GM12872 (cell line): ENCODE measurements at regions not wholly inside any gene's neighbourhood (a gene's known extent, or its start where the extent isn't known, plus 50 kb on each side); places are given as distances from the start of the nearest gene placed in this dataset.

ENCODE experiments used
- TF ChIP-seq, protein P1 (sequence below): IDR thresholded peaks from 3 replicates; pipeline ENCODE4 v1.5.1; 2011; ENCODE audit warnings: low read depth, mild to moderate bottlenecking, low read length, moderate library complexity; ENCODE audit not compliant: insufficient read depth

DNA sequence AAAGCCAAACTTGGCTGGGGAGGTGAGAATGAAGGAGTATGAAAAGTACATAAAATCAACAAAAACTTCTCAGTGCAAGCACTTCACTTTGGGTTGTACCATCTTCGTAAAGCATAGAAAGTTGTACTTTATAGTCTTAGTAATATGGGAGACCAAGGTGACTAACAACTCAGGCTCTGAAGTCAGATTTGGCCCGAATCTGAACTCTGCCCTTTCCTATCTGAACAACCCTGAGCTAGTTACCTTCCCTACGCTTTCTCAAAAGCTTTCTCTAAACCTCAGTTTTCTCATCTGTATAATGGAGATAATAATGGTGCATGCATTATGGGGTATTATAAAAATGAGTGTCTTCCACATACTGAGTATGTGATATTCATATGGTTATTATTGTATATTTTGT, 285.4 kb upstream of the UMPS start:
- TF ChIP-seq, protein P1, sequence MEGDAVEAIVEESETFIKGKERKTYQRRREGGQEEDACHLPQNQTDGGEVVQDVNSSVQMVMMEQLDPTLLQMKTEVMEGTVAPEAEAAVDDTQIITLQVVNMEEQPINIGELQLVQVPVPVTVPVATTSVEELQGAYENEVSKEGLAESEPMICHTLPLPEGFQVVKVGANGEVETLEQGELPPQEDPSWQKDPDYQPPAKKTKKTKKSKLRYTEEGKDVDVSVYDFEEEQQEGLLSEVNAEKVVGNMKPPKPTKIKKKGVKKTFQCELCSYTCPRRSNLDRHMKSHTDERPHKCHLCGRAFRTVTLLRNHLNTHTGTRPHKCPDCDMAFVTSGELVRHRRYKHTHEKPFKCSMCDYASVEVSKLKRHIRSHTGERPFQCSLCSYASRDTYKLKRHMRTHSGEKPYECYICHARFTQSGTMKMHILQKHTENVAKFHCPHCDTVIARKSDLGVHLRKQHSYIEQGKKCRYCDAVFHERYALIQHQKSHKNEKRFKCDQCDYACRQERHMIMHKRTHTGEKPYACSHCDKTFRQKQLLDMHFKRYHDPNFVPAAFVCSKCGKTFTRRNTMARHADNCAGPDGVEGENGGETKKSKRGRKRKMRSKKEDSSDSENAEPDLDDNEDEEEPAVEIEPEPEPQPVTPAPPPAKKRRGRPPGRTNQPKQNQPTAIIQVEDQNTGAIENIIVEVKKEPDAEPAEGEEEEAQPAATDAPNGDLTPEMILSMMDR = no peak

- TF ChIP-seq, protein P1 = no peak
Observed at GRCh38 chr3:124447845-124448244, 282.4 kb upstream of the UMPS start.

- TF ChIP-seq, protein P1 = no peak
Observed at GRCh38 chr3:124448954-124449353, 281.3 kb upstream of the UMPS start.

DNA sequence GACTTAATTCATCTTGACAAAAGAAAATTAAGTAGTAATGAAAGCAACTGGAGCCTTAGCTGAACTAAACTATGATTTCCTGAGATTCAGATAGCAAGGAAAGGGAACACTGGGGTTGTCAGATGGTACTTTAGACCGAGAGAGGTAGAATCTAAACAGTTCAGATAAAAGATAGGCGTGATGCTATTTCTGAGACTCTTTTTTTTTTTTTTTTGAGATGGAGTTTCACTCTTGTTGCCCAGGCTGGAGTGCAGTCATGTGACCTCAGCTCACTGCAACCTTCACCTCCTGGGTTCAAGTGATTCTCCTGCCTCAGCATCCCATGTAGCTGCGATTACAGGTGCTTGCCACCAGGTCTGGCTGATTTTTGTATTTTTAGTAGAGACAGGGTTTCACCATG, 279.9 kb upstream of the UMPS start:
- TF ChIP-seq, protein P1 = no peak

- TF ChIP-seq, protein P1 = no peak
Observed at GRCh38 chr3:124451630-124452317, 278.5 kb upstream of the UMPS start.

DNA sequence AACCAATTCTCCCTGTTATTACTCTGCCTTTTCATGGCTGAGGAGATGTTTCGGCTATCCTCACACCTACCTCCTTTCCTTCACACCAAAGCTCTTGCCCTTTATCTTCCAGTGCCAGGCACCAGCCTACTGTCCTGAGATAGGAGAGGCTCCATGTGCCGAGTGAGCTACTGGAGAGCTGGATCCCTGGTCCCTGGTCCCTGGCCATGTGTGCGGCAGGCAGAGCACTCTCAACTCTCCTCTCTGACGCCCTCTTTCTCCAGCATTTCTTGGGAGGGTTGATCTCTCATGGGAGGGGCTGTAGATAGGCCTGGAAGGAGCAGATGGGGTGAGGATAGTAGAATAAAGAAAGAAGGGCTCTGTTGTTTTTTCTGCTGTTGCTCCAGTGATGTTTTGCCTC, 277.1 kb upstream of the UMPS start:
- TF ChIP-seq, protein P1 = no peak

GRCh38 chr3:124455891-124456290, 274.4 kb upstream of the UMPS start:
- TF ChIP-seq, protein P1 = no peak
